Gastrocnemius medialis (tissue), 4 donors: ENCODE measurements at regions not wholly inside any gene's neighbourhood (a gene's known extent, or its start where the extent isn't known, plus 50 kb on each side); places are given as distances from the start of the nearest gene placed in this dataset.

Experiments used
- ATAC-seq, 2 donors: fragments of 150-250 bp; one replicate each; pipeline ENCODE4 v1.9.1; 2016
- DNase-seq, 2 donors: peaks; one replicate each; pipeline ENCODE4 v3.0.0-alpha.2; 2019
- H3K27ac ChIP-seq, 4 donors: fragments of 200-600 bp; sonication (generic); 1 replicate in 1 of 4; 2 replicates in 3 of 4; pipeline ENCODE4 v1.5.1; 2016 to 2018; ENCODE audit warnings: mild to moderate bottlenecking in 2 of 4, moderate library complexity in 1 of 4
- H3K27me3 ChIP-seq, 3 donors: fragments of 200-600 bp; sonication (generic) in 2 of 3; 1 replicate in 1 of 3; 2 replicates in 2 of 3; pipeline versions ENCODE4 v1.5.1 to v1.6.0; 2016 to 2019; ENCODE audit warnings: mild to moderate bottlenecking in 1 of 3, moderate library complexity in 1 of 3
- H3K36me3 ChIP-seq, 2 donors: fragments of 200-600 bp; sonication (generic) in 1 of 2; one replicate each; pipeline ENCODE4 v1.5.1; 2017 to 2018
- H3K4me1 ChIP-seq, 2 donors: fragments of 200-600 bp; sonication (generic) in 1 of 2; one replicate each; pipeline ENCODE4 v1.5.1; 2016 to 2017; ENCODE audit warnings: mild to moderate bottlenecking in 2 of 2
- H3K4me3 ChIP-seq, 4 donors: fragments of 200-600 bp; sonication (generic) in 3 of 4; 1 replicate in 1 of 4; 2 replicates in 3 of 4; pipeline ENCODE4 v1.5.1; 2016 to 2019; ENCODE audit warnings: mild to moderate bottlenecking in 2 of 4
- H3K9me3 ChIP-seq, 3 donors: fragments of 200-600 bp; sonication (generic) in 2 of 3; 1 replicate in 1 of 3; 2 replicates in 2 of 3; pipeline ENCODE4 v1.5.1; 2016 to 2019
- CTCF ChIP-seq, 5 experiments: fragments of 450-650 bp in 3 of 5; fragments of 200-600 bp in 2 of 5; sonication (generic) in 2 of 5; IDR thresholded peaks in 4 of 5; conservative IDR thresholded peaks in 1 of 5; 1 replicate in 4 of 5; 2 replicates in 1 of 5; pipeline ENCODE4 v1.5.1; 2016 to 2019; ENCODE audit warnings: antibody characterized with exemption in 5 of 5, mild to moderate bottlenecking in 3 of 5, moderate library complexity in 3 of 5
- POLR2A ChIP-seq, 2 donors: fragments of 450-650 bp; IDR thresholded peaks; one replicate each; pipeline ENCODE4 v1.6.1; 2017; ENCODE audit warnings: antibody characterized with exemption in 2 of 2, mild to moderate bottlenecking in 2 of 2, moderate library complexity in 2 of 2
- in situ Hi-C, 4 donors: fragments of 200-750 bp; cut with MboI; loops; one replicate each; pipeline versions ENCODE4 v1.15.0 to v1.8.0; 2017; ENCODE audit warnings: low sequenced_read_pairs in 4 of 4
- intact Hi-C: fragments of 100-400 bp; cut with DNase I; formaldehyde crosslinking; loops from one replicate; pipeline ENCODE4 v1.15.1; 2023; ENCODE audit warnings: low total_unique reads

- Histone ChIP-seq H3K27ac (peak overlapping the region in 1 of 4 donors; percentile 18), H3K9me3 (no peaks in the 10 kb centered on the region), H3K36me3 (no peaks in the 10 kb centered on the region), H3K27me3 (no peaks in the 10 kb centered on the region), H3K4me1 (peaks cover 19 to 20% of the 10 kb centered on the region in 2 donors), H3K4me3 (no peak overlapping the region)
- DNase-seq: no peak
- ATAC-seq: peak; percentile 70 to 74
- TF ChIP-seq CTCF (IDR thresholded peaks at IDR 0.05 in 4 of 5, conservative IDR thresholded peaks at IDR 0.05 in 1 of 5) (no peak), POLR2A (IDR thresholded peaks at IDR 0.05) (no peak)
- intact Hi-C loops (no loop called here), in situ Hi-C loops (loop anchor here in 1 of 4 donors (25.0 kb wide), 2 partner anchors 306 to 669 kb away; partner anchors contain the start of gene KLHL20)
Measured at GRCh38 chr1:173405834-173406233, 71.3 kb upstream of the PRDX6 start.

GRCh38 chr1:173406783-173407230 is 70.3 kb upstream of the PRDX6 start:
- Histone ChIP-seq H3K36me3 (no peaks in the 10 kb centered on the region), H3K27ac (no peak overlapping the region), H3K4me3 (peak overlapping the region; percentile 19 to 33 (median 26)), H3K27me3 (no peaks in the 10 kb centered on the region), H3K4me1 (peaks cover 16 to 19% of the 10 kb centered on the region in 2 donors), H3K9me3 (no peaks in the 10 kb centered on the region)
- ATAC-seq (no peak), DNase-seq (no peak)
- intact Hi-C loops: no loop called here
- in situ Hi-C loops: loop anchor here in 1 of 4 donors (25.0 kb wide), 2 partner anchors 305 to 670 kb away; partner anchors contain the start of gene KLHL20
- TF ChIP-seq CTCF (IDR thresholded peaks at IDR 0.05 in 4 of 5, conservative IDR thresholded peaks at IDR 0.05 in 1 of 5): no peak
- no peak for TF ChIP-seq POLR2A (IDR thresholded peaks at IDR 0.05)

- intact Hi-C loops: no loop called here
- ATAC-seq (no peak), DNase-seq (no peak)
- Histone ChIP-seq H3K9me3 (no peaks in the 10 kb centered on the region), H3K4me3 (no peak overlapping the region), H3K27me3 (no peaks in the 10 kb centered on the region), H3K4me1 (peaks cover 13 to 14% of the 10 kb centered on the region in 2 donors), H3K36me3 (no peaks in the 10 kb centered on the region), H3K27ac (no peak overlapping the region)
- in situ Hi-C loops: loop anchor here in 1 of 4 donors (25.0 kb wide), 2 partner anchors 304 to 671 kb away; partner anchors contain the start of gene KLHL20
- TF ChIP-seq POLR2A (IDR thresholded peaks at IDR 0.05): no peak
- no peak for TF ChIP-seq CTCF (IDR thresholded peaks at IDR 0.05 in 4 of 5, conservative IDR thresholded peaks at IDR 0.05 in 1 of 5)
Measured at GRCh38 chr1:173407846-173408245, 69.3 kb upstream of the PRDX6 start.

GRCh38 chr1:173408886-173409285 is 68.2 kb upstream of the PRDX6 start:
- no peak for DNase-seq
- peaks cover 13 to 14% of the 10 kb centered on the region in 2 donors for H3K4me1 ChIP-seq
- no peaks in the 10 kb centered on the region for H3K27me3 ChIP-seq
- no peaks in the 10 kb centered on the region for H3K9me3 ChIP-seq
- in situ Hi-C loops (loop anchor here in 1 of 4 donors (25.0 kb wide), 2 partner anchors 303 to 672 kb away; partner anchors contain the start of gene KLHL20), intact Hi-C loops (no loop called here)
- H3K36me3 ChIP-seq: no peaks in the 10 kb centered on the region
- no peak for TF ChIP-seq POLR2A (IDR thresholded peaks at IDR 0.05)
- no peak for TF ChIP-seq CTCF (IDR thresholded peaks at IDR 0.05 in 4 of 5, conservative IDR thresholded peaks at IDR 0.05 in 1 of 5)
- ATAC-seq: no peak
- no peak overlapping the region for H3K27ac ChIP-seq
- H3K4me3 ChIP-seq: no peak overlapping the region
